NCI-H82 treated with DMSO at 0.1 percent for 48 hours (cell line): ENCODE measurements at regions not wholly inside any gene's neighbourhood (a gene's known extent, or its start where the extent isn't known, plus 50 kb on each side); places are given as distances from the start of the nearest gene placed in this dataset.
"Not testable (repeated sequence)": the region's sequence is repeated elsewhere in the genome, so short reads cannot be mapped to it uniquely, and the experiment has no call there.

ENCODE experiments used
- DNase-seq: peaks from one replicate; lab custom pipeline; 2025; ENCODE audit not compliant: unreplicated experiment; lab: John Stamatoyannopoulos, UW

DNA sequence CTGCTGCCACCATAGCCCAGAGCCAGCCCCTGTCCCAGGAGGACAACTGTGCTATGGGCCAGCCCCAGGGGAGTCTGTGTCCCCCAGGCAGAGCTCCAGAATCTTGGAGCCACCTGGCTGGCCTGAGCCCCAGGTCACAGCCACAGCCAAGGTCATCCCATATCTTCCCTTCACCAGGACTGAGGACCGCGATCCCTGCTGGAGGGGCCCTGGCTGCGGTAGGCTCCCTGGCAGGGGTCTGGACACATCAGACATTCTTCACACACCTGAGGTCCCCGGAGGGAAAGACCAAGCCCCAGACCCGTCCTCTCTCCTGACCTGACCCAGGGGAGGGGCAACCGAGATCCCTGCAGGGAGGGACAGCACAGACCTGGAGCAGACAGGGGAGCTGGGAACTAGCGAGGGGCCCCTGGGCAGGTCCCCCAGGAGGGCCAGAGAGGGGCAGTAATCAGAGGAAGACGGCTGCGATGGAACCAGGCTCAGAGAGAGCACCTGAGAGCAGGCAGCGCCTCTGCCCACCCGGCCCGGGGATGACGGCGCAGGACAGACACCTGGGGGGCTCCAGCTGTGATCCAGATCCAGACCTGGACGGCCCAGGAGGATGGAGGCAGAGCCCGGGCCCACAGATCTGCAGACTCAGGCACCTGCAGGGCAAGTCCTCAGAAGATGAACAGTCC is 103.2 kb upstream of the EIF5 start:
- no peak for DNase-seq

DNA sequence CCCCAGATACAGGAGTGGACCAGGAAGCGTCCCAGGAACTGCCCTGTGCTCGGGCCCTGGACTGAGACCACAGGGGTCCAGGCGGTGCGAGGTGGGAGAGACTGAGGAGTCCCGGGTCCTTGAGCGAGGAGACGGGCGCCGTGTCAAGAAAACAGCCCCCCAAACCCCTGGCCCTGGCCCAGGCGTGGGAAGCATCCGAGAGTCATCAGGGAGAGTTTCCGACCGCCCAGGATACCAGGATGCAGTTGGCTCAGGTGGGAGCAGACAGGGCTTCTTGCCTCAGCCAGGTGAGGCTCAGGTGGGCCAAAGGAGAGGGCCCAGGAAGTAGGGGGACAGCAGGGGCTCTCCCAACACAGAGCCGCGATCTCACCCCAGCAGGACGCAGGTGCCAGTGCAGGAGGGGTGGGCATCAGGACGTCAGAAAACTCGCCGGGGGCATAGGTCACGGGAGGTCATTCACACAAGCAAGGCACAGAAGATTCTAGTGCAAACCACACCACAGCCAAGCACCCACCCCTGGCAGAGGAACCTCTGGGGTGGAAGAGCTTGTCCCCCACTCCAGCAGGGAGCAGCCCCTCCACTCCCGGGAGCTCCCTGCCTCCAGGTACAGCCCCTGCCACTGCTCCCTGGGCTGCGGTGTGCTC is 102.5 kb upstream of the EIF5 start:
- no peak for DNase-seq

- DNase-seq, result no peak
Measured at GRCh38 chr14:103232031-103232808, 101.8 kb upstream of the EIF5 start.

GRCh38 chr14:103232831-103233319 is 101.2 kb upstream of the EIF5 start:
- DNase-seq, result no peak

- DNase-seq, result no peak
Measured at GRCh38 chr14:103233328-103233727, 100.7 kb upstream of the EIF5 start.

GRCh38 chr14:103234826-103235225 is 99.2 kb upstream of the EIF5 start:
- not testable (repeated sequence) for DNase-seq

GRCh38 chr14:103235506-103235905 is 98.5 kb upstream of the EIF5 start:
- peak; percentile 36 for DNase-seq

- DNase-seq, result no peak
Measured at GRCh38 chr14:103239751-103240150, 94.3 kb upstream of the EIF5 start.

DNA sequence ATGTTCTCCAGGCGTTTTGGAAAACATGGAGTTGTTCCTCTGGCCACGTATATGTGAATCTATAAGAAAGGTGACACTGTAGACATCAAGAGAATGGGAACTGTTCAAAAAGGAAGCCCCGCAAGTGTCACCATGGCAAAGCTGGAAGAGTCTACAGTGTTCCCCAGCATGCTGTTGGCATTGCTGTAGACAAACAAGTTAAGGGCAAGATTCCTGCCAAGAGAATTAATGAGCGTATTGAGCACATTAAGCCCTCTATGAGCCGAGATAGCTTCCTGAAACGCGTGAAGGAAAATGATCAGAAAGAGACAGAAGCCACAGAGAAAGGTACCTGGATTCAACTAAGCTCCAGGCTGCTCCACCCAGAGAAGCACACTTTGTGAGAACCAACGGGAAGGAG is 92.5 kb upstream of the EIF5 start:
- DNase-seq, result no peak

- DNase-seq, result no peak
Measured at GRCh38 chr14:103243764-103244737, 90.0 kb upstream of the EIF5 start.

DNA sequence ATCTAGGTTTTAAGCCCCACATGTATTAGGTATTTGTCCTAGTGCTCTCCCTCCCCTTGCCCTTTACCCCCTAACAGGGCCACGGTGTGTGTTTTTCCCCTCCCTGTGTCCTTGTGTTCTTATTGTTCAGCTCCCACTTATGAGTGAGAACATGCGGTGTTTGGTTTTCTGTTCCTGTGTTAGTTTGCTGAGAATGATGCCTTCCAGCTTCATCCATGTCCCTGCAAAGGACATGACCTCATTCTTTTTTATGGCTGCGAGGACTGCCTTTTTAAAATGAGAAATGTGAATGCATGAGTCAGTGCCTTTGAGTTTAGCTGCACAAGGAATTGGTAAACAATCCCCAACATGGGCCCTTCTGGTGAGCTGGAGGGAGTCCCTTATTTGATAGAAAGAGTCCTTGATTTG is 88.4 kb upstream of the EIF5 start:
- DNase-seq, result not testable (repeated sequence)

DNA sequence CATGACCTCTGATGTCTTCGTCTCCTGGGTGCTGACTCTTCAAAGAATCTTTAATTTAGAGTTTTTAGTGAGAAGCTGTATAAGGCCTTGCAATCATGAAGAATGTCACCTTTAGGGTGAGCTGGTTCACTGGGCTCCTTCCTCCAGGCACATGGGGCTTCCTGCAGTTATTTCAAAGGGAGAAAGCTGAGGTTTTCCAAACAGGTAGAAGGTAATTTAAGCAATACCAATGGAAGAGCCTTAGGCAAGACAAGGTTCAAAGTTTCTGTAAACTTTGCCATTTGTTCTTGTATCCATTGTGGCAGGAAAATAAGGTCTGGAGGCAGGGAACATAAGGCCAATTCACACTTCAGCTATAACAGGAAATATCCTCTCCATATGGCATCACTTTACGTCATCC is 88.0 kb upstream of the EIF5 start:
- no peak for DNase-seq

- no peak for DNase-seq
Measured at GRCh38 chr14:103247169-103247606, 86.8 kb upstream of the EIF5 start.

- no peak for DNase-seq
Measured at GRCh38 chr14:103250181-103250580, 83.9 kb upstream of the EIF5 start.

- no peak for DNase-seq
Measured at GRCh38 chr14:103250874-103251273, 83.2 kb upstream of the EIF5 start.

DNA sequence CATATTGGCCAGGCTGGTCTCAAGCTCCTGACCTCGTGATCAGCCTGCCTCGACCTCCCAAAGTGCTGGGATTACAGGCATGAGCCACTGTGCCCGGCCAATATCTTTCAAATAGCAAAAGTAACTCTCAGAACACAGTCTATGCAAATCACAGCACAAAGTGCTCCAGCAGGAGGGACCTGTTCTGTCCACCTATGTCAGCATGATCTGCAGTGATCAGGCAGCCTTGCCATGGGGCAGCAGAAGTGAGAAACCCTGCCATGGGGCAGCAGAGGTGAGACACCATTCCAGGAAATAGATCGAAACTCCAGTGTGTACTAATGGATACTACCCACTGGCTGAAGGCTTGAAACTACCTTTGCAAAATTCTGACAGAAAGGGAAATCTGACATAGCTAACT is 78.5 kb upstream of the EIF5 start:
- no peak for DNase-seq

DNA sequence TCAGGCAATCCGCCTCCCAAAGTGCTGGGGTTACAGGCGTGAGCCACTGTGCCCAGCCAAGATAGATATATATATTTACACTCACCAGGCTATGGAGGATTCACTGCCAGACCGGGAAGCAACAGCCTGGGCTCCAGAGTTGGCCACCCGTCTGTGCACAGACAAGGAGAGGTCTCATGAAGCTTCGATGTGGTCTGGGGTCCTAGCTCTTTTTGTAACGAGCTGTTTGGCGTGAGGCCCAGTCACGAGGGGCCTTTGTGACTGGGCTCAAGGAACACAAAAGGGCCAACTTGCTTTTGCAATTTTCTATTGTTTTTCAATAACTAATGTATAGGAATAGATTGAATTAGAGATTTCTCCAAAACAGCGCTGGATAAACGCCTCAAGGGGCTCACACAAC is 77.6 kb upstream of the EIF5 start:
- DNase-seq, result no peak

DNA sequence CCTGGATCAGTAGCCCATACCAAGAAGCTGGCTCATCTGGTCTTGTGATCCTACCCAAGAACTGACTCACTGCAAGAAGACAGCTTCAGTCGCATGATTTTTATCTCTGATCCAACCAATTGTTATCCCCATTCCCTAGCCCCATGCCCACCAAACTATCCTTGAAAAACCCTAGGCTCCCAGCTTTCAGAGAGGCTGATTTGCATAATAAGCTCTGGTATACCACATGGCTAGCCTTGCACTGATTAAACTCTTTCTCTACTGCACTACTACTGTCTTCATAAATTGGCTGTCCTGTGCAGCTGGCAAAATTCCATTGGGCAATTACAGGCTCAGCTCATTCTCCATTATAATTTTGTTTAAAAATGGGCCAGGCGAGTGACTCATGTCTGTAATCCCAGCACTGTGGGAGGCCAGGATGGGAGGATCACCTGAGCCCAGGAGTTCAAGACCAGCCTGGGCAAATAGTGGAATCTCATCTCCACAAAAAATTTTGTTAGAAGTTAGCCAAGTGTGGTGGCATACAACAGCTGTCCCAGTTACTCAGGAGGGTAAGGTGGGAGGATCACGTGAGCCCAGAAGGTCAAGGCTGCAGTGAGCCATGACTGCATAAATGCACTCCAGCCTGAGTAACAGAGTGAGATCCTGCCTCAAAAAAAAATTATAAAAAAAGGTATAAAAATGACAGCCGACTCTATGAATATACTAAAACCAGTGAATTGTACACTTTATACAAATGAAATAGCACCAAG is 76.7 kb upstream of the EIF5 start:
- no peak for DNase-seq

GRCh38 chr14:103258211-103258610 is 75.8 kb upstream of the EIF5 start:
- no peak for DNase-seq

DNA sequence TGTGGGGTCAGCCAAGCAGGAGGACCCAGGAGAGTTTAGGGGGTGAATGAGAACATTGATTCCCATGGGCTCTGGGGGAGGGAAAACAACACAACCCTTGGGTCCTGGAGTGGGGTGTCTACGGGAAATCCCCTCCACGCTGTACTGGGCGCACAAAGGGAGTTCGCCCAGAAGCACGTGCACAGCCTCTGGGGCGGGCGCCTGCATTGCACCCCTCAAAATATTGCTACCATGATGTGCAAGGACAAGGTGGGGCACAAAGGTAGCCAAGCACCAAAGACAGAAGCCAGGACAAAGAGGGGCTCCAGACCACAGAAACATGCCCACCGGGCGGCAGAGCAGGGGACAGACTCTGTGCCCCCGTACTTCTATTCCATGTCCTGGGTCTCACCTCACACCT is 74.9 kb upstream of the EIF5 start:
- DNase-seq, result no peak
